ENCODE measurements at regions not wholly inside any gene's neighbourhood (a gene's known extent, or its start where the extent isn't known, plus 50 kb on each side); places are given as distances from the start of the nearest gene placed in this dataset.

- TF ChIP-seq CTCF (conservative IDR thresholded peaks at IDR 0.05): no peak
- no peak for TF ChIP-seq EZH2 (IDR thresholded peaks at IDR 0.05; ENCODE audit: low read depth)
These were observed 498.6 kb downstream of the LIG4 start for GRCh38 chr13:107716741-107717140.
